NCI-H82 treated with DMSO at 0.1 percent for 48 hours (cell line): ENCODE measurements at regions not wholly inside any gene's neighbourhood (a gene's known extent, or its start where the extent isn't known, plus 50 kb on each side); places are given as distances from the start of the nearest gene placed in this dataset.
A peak's percentile ranks its signal among the peaks of the same experiment; 100 is the strongest.
"Not testable (repeated sequence)": the region's sequence is repeated elsewhere in the genome, so short reads cannot be mapped to it uniquely, and the experiment has no call there.

Experiments used
- DNase-seq: peaks from one replicate; lab custom pipeline; 2025; ENCODE audit not compliant: unreplicated experiment; lab: John Stamatoyannopoulos, UW

- no peak for DNase-seq
Observed at GRCh38 chrX:39427492-39427891, 626.2 kb downstream of the MID1IP1 start.

- DNase-seq, result no peak
Observed at GRCh38 chrX:39427906-39428305, 626.6 kb downstream of the MID1IP1 start.

GRCh38 chrX:39430551-39430950, 629.3 kb downstream of the MID1IP1 start:
- no peak for DNase-seq

- DNase-seq, result no peak
Observed at GRCh38 chrX:39431893-39432292, 630.6 kb downstream of the MID1IP1 start.

- DNase-seq, result not testable (repeated sequence)
Observed at GRCh38 chrX:39434671-39435070, 633.4 kb downstream of the MID1IP1 start.

GRCh38 chrX:39436538-39436937, 635.3 kb downstream of the MID1IP1 start:
- DNase-seq, result not testable (repeated sequence)

- DNase-seq, result no peak
Observed at GRCh38 chrX:39437670-39438441, 636.6 kb downstream of the MID1IP1 start.

- no peak for DNase-seq
Observed at GRCh38 chrX:39438603-39439602, 637.6 kb downstream of the MID1IP1 start.

GRCh38 chrX:39439906-39440798, 638.9 kb downstream of the MID1IP1 start:
- DNase-seq, result peak; percentile 31

- DNase-seq, result no peak
Observed at GRCh38 chrX:39440799-39441284, 639.6 kb downstream of the MID1IP1 start.

- no peak for DNase-seq
Observed at GRCh38 chrX:39442332-39442731, 641.1 kb downstream of the MID1IP1 start.

- no peak for DNase-seq
Observed at GRCh38 chrX:39443240-39443639, 642.0 kb downstream of the MID1IP1 start.

GRCh38 chrX:39445336-39445735, 644.1 kb downstream of the MID1IP1 start:
- DNase-seq, result no peak

GRCh38 chrX:39449352-39449751, 648.1 kb downstream of the MID1IP1 start:
- DNase-seq, result no peak

GRCh38 chrX:39450234-39450977, 647.4 kb downstream of the BCOR start:
- DNase-seq, result no peak

- DNase-seq, result no peak
Observed at GRCh38 chrX:39451046-39451445, 646.7 kb downstream of the BCOR start.

GRCh38 chrX:39452401-39452800, 645.4 kb downstream of the BCOR start:
- DNase-seq, result no peak

- DNase-seq, result no peak
Observed at GRCh38 chrX:39453889-39454621, 643.7 kb downstream of the BCOR start.

- DNase-seq, result no peak
Observed at GRCh38 chrX:39456894-39457604, 640.7 kb downstream of the BCOR start.
